Mucosa of descending colon (tissue), 3 donors: ENCODE measurements at regions not wholly inside any gene's neighbourhood (a gene's known extent, or its start where the extent isn't known, plus 50 kb on each side); places are given as distances from the start of the nearest gene placed in this dataset.

ENCODE experiments used
- ATAC-seq: fragments of 200-7000 bp; cut with Tn5 transposase; one replicate; pipeline ENCODE4 v1.9.1; 2020; ENCODE audit warnings: mild to moderate bottlenecking, moderate library complexity
- DNase-seq, 3 donors: peaks; one replicate each; pipeline ENCODE4 v3.0.0-alpha.2; 2020
- H3K36me3 ChIP-seq: fragments of 200-600 bp; one replicate; pipeline ENCODE4 v1.8.0; 2021; ENCODE audit warnings: low read depth, mild to moderate bottlenecking
- H3K4me1 ChIP-seq: fragments of 200-600 bp; one replicate; pipeline ENCODE4 v1.8.0; 2021; ENCODE audit warnings: low read depth, mild to moderate bottlenecking
- H3K4me3 ChIP-seq: fragments of 200-600 bp; one replicate; pipeline ENCODE4 v1.8.0; 2021; ENCODE audit warnings: mild to moderate bottlenecking
- H3K9me3 ChIP-seq: fragments of 200-600 bp; one replicate; pipeline ENCODE4 v1.8.0; 2021; ENCODE audit warnings: mild to moderate bottlenecking
- CTCF ChIP-seq: fragments of 200-600 bp; IDR thresholded peaks from one replicate; pipeline ENCODE4 v1.8.0; 2022; ENCODE audit warnings: antibody characterized with exemption, mild to moderate bottlenecking
- intact Hi-C, 2 donors: fragments of 100-400 bp; cut with DNase I in 1 of 2; cut with micrococcal nuclease in 1 of 2; formaldehyde crosslinking; loops; one replicate each; pipeline versions ENCODE4 v1.11.0 to v1.11.1; 2022; cut with DNase I, micrococcal nuclease
- donor health status: DM: no; HTN: no; CAD: no; lungs with moderate emphysema.
- donor health status: DM: no; HTN: no; CAD: no.
- donor health status: DM: no; HTN: yes; CAD: no.

GRCh38 chr4:31408121-31408520 lies 688.0 kb downstream of the PCDH7 start:
- Histone ChIP-seq H3K9me3 (no peaks in the 10 kb centered on the region), H3K36me3 (no peaks in the 10 kb centered on the region), H3K4me3 (no peak overlapping the region), H3K4me1 (no peaks in the 10 kb centered on the region)
- DNase-seq (no peak), ATAC-seq (no peak)
- TF ChIP-seq CTCF: no peak
- intact Hi-C loops: no loop called here

- Histone ChIP-seq H3K4me3 (no peak overlapping the region), H3K9me3 (no peaks in the 10 kb centered on the region), H3K36me3 (no peaks in the 10 kb centered on the region), H3K4me1 (peaks cover 10% of the 10 kb centered on the region)
- ATAC-seq (peak; percentile 36), DNase-seq (no peak)
- intact Hi-C loops: no loop called here
- TF ChIP-seq CTCF: no peak
Observed at GRCh38 chr4:31411565-31411964, 691.4 kb downstream of the PCDH7 start.

GRCh38 chr4:31415629-31416028 lies 695.5 kb downstream of the PCDH7 start:
- intact Hi-C loops: no loop called here
- Histone ChIP-seq H3K4me3 (no peak overlapping the region), H3K36me3 (no peaks in the 10 kb centered on the region), H3K9me3 (no peaks in the 10 kb centered on the region), H3K4me1 (peaks cover 10% of the 10 kb centered on the region)
- TF ChIP-seq CTCF: no peak
- peak; percentile 69 for ATAC-seq
- DNase-seq: no peak

DNA sequence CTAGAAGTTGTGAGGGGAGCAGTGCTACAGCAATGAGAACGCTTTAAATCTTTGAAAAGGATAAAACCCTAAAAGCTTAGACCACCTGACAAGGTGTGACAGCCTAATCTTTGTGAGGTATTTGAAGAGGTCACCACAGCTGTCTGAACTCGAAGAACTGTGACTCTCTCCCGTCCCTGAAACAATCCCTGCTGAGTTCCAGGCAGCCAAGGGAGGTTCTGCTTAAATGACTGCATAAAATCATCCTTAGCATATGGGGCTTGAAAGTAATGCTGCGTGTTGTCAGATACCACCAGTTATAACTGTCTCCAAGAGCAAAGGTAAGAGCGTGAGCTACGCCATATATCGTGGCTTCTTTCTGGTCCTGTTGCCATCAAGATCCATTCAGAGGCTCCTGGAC lies 696.3 kb downstream of the PCDH7 start:
- no peak for TF ChIP-seq CTCF
- intact Hi-C loops: no loop called here
- Histone ChIP-seq H3K4me3 (no peak overlapping the region), H3K36me3 (no peaks in the 10 kb centered on the region), H3K4me1 (peaks cover 10% of the 10 kb centered on the region), H3K9me3 (no peaks in the 10 kb centered on the region)
- no peak for DNase-seq
- no peak for ATAC-seq

DNA sequence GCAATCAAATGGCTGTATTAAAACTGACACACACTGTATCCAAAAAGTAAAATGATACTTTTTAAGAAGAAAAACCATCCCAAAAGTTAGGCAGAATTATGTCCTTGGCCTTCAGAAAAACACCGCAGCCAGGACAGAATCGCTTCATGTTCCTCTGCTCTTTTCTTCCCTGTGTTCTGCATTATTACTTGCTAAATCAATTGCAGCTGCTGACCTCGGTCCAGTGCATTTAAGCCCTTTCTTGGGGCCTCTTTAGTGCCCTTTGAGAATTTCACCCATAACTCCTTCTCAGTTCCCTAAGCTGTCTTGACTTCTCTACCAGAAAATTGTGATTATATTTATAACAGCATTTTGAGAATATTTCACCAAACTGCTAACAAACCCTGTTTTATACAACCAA lies 696.9 kb downstream of the PCDH7 start:
- intact Hi-C loops: no loop called here
- Histone ChIP-seq H3K4me1 (peaks cover 10% of the 10 kb centered on the region), H3K4me3 (no peak overlapping the region), H3K36me3 (no peaks in the 10 kb centered on the region), H3K9me3 (no peaks in the 10 kb centered on the region)
- no peak for TF ChIP-seq CTCF
- ATAC-seq (no peak), DNase-seq (no peak)

DNA sequence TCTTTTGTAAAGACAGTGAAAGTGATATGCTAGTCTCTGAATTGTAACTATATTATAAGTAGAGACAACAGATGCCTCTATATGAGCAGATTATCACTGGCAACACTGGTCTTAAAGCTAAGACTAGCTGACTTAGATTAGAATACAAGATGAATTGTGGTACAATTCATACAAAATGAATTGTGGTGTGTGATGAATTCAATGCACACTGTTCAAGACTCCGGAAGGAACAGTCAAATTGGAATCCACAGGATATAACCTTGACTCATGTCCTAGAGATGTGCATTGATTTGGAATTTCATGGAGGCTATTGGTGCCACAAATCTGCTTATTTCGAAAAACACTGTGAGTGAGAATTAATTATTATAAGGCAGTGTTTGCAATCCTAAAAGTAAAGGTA lies 701.8 kb downstream of the PCDH7 start:
- no peak for DNase-seq
- intact Hi-C loops: no loop called here
- H3K4me3 ChIP-seq: no peak overlapping the region
- TF ChIP-seq CTCF: no peak
- H3K4me1 ChIP-seq: no peaks in the 10 kb centered on the region
- H3K36me3 ChIP-seq: no peaks in the 10 kb centered on the region
- no peak for ATAC-seq
- H3K9me3 ChIP-seq: no peaks in the 10 kb centered on the region
